Cardiac muscle cell (in vitro differentiated cells and primary cell): ENCODE measurements at regions not wholly inside any gene's neighbourhood (a gene's known extent, or its start where the extent isn't known, plus 50 kb on each side); places are given as distances from the start of the nearest gene placed in this dataset.
A peak's percentile ranks its signal among the peaks of the same experiment; 100 is the strongest.

ENCODE experiments used
- DNase-seq, 2 donors: peaks; one replicate each; pipeline versions ENCODE4 v3.0.0 to v3.0.0-alpha.2; 2010 to 2017; ENCODE audit warnings: low read depth in 1 of 2, low spot score in 1 of 2
- H3K27ac ChIP-seq: fragments of 200-600 bp; sonication (generic); 2 replicates; pipeline ENCODE4 v1.5.1; 2016
- H3K27me3 ChIP-seq: fragments of 200-600 bp; sonication (generic); 2 replicates; pipeline ENCODE4 v1.6.0; 2016; ENCODE audit warnings: control low read depth
- H3K36me3 ChIP-seq: fragments of 200-600 bp; sonication (generic); 2 replicates; pipeline ENCODE4 v1.5.1; 2016; ENCODE audit warnings: control low read depth
- H3K4me1 ChIP-seq: fragments of 200-600 bp; sonication (generic); 2 replicates; pipeline ENCODE4 v1.8.1; 2017; ENCODE audit warnings: low read depth, mild to moderate bottlenecking, mixed run types
- H3K4me3 ChIP-seq: fragments of 200-600 bp; sonication (generic); 2 replicates; pipeline ENCODE4 v1.5.1; 2016; ENCODE audit warnings: mild to moderate bottlenecking
- H3K9me3 ChIP-seq: fragments of 200-600 bp; sonication (generic); 2 replicates; pipeline ENCODE4 v1.5.1; 2017; ENCODE audit warnings: low read depth, mild to moderate bottlenecking, control low read depth
- TF ChIP-seq, protein P1 (sequence below): IDR thresholded peaks from 2 replicates; pipeline ENCODE4 v1.5.1; 2012; ENCODE audit warnings: low read depth, mild to moderate bottlenecking, low read length

DNA sequence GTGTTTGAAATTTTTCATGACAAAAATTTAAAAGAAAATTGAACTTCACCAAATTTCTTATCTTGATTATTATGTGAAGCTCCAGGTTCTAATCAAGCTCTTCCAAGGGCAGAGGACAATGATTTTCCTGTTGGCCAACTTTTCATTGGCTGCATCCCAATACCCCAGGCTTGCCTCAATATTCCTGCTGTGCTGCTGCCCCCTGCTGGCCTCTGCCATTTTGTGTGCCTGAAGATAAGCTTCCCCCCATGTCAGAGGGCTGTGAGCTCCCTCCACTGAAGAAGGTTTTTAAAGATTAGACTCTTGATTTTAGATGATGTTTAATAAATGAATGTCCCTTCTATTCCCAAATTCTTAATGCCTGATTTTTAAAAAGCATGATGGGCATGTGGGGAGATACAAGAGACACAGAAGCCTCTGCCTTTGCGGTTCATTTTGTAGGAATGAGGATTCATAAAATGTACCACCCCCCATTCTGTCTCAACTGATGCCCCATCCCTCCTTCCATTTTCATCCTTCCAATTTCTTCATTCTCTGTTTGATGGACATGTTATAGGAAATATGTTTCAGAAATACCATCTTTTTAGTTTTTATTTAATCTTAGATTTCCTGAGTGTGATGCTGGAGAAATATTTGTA is 76.7 kb upstream of the RGS6 start:
- DNase-seq = peak; percentile 73 to 85
- H3K9me3 ChIP-seq = no peaks in the 10 kb centered on the region
- no peaks in the 10 kb centered on the region for H3K27me3 ChIP-seq
- no peaks in the 10 kb centered on the region for H3K36me3 ChIP-seq
- TF ChIP-seq, protein P1, sequence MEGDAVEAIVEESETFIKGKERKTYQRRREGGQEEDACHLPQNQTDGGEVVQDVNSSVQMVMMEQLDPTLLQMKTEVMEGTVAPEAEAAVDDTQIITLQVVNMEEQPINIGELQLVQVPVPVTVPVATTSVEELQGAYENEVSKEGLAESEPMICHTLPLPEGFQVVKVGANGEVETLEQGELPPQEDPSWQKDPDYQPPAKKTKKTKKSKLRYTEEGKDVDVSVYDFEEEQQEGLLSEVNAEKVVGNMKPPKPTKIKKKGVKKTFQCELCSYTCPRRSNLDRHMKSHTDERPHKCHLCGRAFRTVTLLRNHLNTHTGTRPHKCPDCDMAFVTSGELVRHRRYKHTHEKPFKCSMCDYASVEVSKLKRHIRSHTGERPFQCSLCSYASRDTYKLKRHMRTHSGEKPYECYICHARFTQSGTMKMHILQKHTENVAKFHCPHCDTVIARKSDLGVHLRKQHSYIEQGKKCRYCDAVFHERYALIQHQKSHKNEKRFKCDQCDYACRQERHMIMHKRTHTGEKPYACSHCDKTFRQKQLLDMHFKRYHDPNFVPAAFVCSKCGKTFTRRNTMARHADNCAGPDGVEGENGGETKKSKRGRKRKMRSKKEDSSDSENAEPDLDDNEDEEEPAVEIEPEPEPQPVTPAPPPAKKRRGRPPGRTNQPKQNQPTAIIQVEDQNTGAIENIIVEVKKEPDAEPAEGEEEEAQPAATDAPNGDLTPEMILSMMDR = peak; percentile 79
- no peak overlapping the region for H3K4me3 ChIP-seq
- H3K4me1 ChIP-seq = no peaks in the 10 kb centered on the region
- H3K27ac ChIP-seq = no peak overlapping the region

DNA sequence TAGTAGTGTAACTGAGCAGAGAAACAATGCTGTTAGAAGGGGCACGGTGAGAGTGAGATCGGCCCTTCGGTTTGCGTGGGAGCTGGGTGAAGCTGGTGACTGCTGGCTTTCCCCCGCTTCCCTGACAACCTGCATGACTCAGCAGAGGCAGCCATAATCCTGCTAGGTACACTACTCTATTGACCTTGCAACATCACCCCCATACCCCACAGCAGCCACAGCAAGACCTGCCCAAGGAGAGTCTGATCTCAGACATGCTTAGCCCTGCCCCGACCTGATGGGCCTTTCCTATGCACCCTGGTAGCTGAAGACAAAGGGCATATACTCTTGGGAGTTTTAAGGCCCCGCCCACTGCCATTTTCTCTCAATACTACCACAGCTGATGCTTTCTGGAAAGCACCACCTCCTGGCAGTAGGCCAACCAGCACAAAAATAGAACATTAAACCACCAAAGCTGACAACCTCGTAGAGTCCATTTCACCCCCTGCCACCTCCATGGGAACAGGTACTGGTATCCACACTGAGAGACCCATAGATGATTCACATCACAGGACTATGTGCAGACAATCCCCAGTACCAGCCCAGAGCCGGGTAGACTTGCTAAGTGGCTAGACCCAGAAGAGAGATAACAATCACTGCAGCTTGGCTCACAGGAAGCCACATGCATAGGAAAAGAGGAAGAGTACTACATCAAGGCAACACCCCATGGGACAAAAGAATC is 75.9 kb upstream of the RGS6 start:
- Histone ChIP-seq H3K27me3 (no peaks in the 10 kb centered on the region), H3K27ac (no peak overlapping the region), H3K4me1 (no peaks in the 10 kb centered on the region), H3K4me3 (no peak overlapping the region), H3K9me3 (no peaks in the 10 kb centered on the region), H3K36me3 (no peaks in the 10 kb centered on the region)
- TF ChIP-seq, protein P1 = no peak
- no peak for DNase-seq

DNA sequence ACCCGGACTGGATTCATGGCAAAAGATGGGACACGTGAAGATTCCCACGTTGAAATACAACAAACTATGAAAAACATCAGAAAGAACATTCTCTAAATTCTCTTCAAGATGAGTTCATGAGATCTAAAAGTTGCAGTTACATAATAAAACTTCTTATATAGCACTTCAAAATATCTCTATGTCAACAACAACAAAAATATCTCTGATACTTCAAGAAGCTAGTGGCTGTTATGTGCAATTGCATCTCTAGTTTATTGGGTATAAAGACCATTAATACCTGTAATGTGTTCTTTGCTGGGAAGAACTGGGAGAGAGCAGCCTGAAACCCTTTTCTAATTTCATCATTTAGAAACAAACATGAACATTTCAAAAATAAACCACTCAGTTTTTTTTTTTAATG is 69.2 kb upstream of the RGS6 start:
- Histone ChIP-seq H3K36me3 (no peaks in the 10 kb centered on the region), H3K9me3 (no peaks in the 10 kb centered on the region), H3K27me3 (no peaks in the 10 kb centered on the region), H3K27ac (no peak overlapping the region), H3K4me3 (no peak overlapping the region), H3K4me1 (no peaks in the 10 kb centered on the region)
- no peak for DNase-seq
- TF ChIP-seq, protein P1 = no peak

DNA sequence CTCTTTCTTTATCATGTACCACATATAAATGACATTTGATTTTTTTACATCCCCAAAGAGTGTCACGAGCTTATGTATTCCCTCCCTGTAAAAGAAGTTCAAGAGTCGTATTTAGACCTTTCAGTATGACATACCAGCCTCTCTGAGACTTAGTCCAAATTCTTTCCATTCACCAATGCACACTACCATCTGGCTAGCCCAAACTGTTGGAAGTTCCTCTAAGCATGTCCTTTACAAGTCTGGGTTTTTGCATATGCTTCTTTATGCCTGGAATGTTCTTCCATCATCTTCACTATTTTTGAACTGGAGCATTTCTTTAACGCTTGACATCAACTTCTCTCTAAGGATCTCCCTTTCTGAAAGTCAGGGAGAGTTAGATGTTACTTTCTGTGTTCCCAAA is 68.5 kb upstream of the RGS6 start:
- no peak for DNase-seq
- Histone ChIP-seq H3K4me1 (no peaks in the 10 kb centered on the region), H3K27me3 (no peaks in the 10 kb centered on the region), H3K4me3 (no peak overlapping the region), H3K9me3 (no peaks in the 10 kb centered on the region), H3K27ac (no peak overlapping the region), H3K36me3 (no peaks in the 10 kb centered on the region)
- TF ChIP-seq, protein P1 = no peak
